ENCODE measurements at regions not wholly inside any gene's neighbourhood (a gene's known extent, or its start where the extent isn't known, plus 50 kb on each side); places are given as distances from the start of the nearest gene placed in this dataset.
"Not testable (repeated sequence)": the region's sequence is repeated elsewhere in the genome, so short reads cannot be mapped to it uniquely, and the experiment has no call there.

DNA sequence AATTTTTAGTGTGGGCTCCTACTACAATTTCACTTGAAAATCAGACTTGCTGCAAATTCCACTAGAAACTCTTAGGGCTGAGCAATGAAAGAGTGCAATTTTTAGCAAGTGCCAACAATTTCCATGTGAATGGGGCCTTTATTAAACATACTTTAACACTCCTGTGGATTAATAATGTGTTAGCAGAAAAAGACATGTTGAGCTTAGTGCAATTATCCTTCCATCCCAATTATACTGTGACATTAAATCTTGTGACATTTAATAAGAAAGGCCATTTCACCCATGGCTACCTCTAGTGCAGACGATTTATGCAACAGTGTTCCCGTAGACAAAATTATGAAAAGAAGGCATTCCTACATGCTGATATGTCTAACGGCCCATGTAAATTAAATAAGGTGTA is 639.7 kb downstream of the STK39 start:
- no peak for DNase-seq (ENCODE audit: low read depth in 2 of 3, low spot score in 2 of 3)

DNA sequence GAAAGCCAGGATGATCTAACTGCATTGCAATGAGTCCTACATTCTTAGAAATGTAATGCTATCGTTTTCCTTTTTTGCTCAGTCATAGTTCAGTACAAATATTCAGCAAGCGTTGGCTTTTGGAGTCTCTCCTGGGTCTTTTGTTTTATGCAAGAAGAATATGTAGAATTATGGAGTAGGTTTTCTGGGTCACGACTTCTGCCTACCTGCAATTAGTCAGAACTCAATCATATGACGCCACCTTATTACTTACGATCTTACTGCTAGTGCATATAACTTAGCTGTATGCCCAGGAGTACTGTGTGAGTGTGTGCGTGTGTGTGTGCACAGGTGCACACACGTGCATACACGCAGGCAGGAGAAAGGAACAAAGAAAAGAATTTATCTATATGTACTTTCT is 640.2 kb downstream of the STK39 start:
- no peak for DNase-seq (ENCODE audit: low read depth in 2 of 3, low spot score in 2 of 3)

DNA sequence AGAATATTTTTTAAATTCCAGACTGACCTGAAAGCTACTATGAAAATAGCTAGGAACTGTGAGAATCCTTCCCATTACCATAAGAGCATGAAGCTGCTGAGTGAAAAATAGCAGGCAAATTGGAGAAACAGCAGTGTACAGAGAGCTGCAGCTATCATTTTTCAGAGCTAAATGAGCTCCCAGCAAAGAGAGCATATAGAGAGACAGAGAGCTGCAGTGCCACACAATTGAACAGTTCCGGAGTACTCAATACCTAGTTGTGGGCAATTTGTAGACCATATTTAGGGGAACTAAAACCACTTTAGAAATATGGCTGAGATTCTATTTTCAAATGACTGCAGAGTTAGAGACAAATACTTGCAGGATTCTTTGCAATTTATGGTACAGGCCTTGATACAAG is 645.3 kb downstream of the STK39 start:
- no peak for DNase-seq (ENCODE audit: low read depth in 2 of 3, low spot score in 2 of 3)

DNA sequence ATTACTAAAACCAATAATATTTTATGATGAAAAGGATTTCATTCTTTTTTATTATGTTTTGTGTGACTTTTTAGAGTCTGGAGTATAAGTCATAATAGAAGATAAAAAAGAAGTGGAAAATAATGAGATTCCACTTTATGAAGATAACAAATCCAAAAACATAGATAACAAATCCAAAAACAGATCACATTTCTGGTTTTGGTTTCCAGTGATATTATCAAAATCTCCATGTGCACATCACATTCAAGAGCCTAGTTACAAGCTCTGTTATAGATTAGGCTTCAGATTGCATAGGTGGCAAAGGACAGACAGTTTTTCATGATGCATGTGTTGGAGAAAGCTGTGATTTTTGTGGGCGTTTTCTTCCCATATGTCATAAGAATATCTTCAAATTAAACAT is 648.2 kb downstream of the STK39 start:
- DNase-seq (ENCODE audit: low read depth in 2 of 3, low spot score in 2 of 3), result no peak

DNA sequence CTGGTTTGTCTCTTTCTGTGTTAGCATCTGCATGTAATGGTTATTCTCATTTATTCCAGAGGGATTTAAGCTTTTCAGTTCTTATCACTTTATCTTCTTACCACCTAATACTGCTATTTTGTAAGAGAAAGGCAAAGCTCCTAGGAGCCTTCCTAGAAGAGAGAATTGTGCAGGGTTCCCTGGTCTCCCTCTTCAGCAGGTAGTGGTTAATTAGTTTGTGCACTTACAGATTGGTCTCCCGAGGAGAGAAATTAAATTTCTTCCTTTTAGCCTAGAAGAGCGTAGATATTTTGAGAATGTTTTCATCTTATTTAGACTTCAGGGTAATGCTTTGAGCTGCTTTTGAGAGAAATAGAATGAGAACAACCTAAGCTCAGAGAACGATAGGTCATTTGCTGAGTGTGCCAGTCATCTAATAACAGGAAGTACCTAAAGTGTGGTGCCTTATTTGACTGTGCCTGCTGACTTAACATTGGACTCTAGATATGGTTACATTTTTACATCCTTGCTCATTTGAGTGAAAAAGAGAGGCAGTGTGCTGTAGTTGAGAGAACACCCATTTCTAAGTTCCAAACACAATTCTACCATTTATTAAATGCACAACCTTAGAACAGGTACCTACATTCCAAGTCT is 651.4 kb downstream of the STK39 start:
- DNase-seq (ENCODE audit: low read depth in 2 of 3, low spot score in 2 of 3), result peak in 1 of 3 donors; percentile 31

DNA sequence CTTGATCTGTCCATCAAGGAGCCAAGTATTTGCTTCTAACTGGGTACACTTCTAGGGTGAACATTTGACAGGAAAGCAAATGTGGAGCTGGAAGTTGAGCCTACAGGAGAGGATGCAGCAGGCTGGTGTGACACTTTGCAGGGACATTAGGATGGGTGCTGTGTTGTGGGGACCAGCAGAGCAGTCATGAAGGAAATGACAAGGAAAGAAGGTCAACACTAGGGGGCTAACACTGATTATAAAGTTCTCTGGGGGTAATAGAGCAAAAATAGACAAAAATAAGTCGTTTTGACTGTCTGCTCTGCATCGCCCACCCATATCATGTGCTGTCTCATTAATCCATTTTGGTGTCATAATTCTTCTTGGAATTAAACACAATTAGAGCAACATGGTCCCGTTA is 652.4 kb downstream of the STK39 start:
- DNase-seq (ENCODE audit: low read depth in 2 of 3, low spot score in 2 of 3), result no peak

DNA sequence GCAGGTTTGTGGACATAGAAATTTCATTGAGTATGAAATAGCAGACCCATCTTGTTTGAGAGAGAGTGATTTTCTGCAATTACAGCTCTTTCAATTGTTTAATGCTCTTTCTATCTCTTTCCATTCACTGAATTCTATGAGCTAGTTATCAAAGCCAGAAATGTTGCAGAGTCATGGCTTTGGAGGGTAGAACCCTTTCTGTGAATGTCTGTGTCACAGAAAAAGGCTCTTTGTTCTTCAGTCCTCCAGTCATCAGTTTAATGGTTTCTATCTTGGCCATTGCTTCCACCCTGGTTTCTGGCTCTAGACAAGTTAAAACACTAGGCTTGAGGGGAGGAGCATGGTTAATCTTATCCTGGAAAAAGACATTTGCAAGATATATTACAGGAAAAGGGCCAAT is 655.0 kb downstream of the STK39 start:
- DNase-seq (ENCODE audit: low read depth in 2 of 3, low spot score in 2 of 3), result no peak

DNA sequence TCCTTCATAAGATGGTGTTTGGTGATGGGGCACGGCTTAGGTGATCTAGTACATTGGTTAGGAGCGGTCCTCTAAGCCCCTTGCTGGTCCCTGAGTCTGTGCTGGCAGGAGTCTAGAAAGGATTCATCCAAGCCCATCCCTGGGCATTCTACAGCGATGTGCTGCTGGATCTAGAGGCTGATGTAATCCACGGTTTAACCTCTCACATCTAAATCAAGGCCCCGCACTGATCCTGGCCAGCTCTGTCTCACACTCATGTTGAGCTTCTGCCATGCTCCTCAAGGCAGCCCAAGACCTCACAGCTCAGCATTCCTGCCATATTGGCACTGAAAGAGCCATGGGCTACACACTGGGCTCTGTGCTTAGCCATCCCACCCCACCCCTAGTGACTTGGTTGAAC is 664.8 kb downstream of the STK39 start:
- DNase-seq (ENCODE audit: low read depth in 2 of 3, low spot score in 2 of 3), result no peak

DNA sequence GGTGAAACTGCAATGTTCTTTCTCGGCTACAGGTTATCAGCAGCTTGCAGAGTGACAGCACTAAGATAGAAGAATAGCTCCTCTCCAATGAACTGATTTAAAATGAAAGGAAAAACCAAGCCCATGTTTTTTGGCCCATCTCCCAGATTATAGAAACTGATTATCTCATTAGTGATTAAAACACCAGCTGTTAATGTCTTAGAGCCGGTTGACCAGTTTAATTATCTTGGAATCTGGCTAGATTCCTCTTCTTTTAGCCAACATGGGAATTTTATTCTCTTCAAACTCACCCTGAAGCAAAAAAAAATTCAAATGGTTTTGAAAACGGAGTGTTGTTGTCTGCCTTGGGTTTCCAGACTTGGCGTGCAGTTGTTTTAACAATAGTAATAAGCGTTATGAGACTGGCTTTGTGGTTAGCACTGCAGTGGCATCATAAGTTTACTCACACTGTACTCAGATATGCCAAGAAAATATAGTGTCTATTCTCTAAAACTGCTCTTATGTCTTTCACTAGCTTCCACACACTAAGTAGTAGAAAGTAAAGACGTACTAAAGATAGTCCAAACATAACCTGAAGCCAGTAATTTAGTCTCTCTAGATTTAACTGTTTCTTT is 665.3 kb downstream of the STK39 start:
- no peak for DNase-seq (ENCODE audit: low read depth in 2 of 3, low spot score in 2 of 3)

DNA sequence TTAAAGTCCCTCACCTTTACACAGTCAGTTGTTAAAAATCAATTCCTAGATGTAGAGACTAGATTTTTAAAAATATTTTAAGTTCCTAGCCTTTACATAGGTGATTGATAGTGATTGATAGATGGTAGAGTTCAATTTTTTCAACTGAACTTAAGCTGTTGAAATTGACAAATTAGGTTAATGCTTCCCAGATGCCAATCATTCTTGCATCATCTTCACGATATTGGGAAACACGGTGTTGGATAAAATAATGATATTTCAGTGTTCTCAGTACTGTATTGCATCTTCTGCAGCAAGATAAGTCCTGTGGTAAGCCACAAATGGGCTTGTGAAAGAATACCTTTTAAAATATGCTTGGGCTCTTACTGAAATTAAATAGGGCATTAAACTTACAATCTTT is 667.6 kb downstream of the STK39 start:
- DNase-seq (ENCODE audit: low read depth in 2 of 3, low spot score in 2 of 3), result peak in 1 of 3 donors; percentile 8

DNA sequence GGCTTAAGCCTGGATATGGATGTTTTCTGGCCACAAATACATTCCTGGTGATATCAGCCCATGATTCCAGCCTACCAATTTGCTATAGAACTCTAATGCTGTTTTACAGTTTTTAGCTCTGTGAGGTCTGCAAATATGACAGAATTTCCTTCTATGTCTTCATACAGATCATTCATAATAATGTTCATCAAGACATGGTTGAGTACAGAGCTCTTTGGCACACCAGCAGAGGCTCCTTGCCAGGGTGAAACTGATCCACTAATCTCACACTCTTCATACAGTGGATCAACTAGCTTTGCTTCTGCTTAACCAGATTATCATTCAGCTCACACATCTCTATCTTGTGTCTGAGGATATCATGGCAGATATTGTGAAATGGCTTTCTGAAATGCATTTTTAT is 672.1 kb downstream of the STK39 start:
- DNase-seq (ENCODE audit: low read depth in 2 of 3, low spot score in 2 of 3), result no peak

DNA sequence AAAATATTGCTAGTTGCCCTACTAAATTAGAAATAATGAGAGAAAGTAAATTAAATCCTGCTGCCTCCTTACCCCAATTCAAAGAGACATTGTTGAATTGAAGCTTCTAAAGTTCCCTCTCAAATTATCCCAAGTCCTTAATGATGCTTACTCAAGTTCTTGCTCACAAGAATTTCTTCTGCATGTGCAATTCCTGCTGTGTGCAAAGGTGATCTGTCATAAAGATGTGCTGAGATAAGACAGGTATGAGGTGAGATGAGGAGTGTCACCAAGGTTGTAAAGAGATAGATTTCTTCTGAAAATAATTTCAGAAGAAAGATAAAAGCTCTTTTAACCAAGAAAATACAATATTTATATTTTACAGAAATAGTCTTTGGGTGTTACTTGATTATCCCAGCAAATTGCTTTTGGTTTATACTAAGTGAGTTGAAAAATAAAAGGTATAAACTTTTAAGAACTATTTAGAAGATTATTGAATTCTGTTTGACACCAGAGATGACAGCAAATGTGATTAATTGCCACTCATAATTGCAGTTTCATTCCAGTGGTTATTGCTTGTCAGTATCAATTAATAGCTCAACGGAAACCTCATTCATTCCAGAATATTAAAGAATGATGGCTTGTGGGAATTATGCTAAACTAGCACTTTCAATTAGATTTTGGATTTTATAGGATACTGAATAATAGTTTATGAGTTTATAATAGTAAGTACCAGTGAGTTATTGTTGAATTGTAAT is 674.3 kb downstream of the STK39 start:
- no peak for DNase-seq (ENCODE audit: low read depth in 2 of 3, low spot score in 2 of 3)

DNA sequence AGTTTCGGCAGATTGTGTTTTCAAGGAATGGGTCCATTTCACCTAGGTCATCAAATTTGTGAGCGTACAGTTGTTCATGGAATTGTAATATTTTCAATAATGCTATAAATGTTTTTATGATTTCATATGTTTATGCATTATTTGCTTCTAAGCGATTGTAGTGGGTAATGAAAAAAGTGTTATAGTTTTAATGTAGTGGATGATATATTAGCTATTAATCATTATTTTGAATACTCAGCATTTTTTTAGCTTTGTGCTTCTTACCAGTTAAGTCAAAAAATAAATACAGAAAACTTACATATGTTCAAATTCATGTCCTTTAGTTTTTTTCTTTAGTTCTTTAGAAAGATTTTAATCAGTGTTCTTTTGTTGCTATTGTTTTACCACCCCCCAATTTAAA is 677.0 kb downstream of the STK39 start:
- no peak for DNase-seq (ENCODE audit: low read depth in 2 of 3, low spot score in 2 of 3)

DNA sequence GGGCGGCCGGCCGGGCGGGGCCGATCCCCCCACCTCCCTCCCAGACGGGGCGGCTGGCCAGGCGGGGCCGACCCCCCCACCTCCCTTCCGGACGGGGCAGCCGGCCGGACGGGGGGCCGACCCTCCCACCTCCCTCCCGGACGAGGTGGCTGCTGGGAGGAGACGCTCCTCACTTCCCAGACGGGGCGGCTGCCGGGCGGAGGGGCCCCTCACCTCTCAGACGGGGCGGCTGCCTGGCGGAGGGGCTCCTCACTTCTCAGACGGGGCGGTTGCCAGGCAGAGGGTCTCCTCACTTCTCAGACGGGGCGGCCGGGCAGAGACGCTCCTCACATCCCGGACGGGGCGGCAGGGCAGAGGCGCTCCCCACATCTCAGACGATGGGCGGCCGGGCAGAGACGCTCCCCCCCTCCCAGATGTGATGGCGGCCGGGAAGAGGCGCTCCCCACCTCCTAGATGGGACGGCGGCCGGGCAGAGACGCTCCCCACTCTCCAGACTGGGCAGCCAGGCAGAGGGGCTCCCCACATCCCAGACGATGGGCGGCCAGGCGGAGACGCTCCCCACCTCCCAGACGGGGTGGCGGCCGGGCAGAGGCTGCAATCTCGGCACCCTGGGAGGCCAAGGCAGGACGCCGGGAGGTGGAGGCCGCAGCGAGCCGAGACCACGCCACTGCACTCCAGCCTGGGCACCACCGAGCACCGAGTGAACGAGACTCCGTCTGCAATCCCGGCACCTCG is 675.8 kb downstream of the XIRP2 start:
- DNase-seq (ENCODE audit: low read depth in 2 of 3, low spot score in 2 of 3), result not testable (repeated sequence)

DNA sequence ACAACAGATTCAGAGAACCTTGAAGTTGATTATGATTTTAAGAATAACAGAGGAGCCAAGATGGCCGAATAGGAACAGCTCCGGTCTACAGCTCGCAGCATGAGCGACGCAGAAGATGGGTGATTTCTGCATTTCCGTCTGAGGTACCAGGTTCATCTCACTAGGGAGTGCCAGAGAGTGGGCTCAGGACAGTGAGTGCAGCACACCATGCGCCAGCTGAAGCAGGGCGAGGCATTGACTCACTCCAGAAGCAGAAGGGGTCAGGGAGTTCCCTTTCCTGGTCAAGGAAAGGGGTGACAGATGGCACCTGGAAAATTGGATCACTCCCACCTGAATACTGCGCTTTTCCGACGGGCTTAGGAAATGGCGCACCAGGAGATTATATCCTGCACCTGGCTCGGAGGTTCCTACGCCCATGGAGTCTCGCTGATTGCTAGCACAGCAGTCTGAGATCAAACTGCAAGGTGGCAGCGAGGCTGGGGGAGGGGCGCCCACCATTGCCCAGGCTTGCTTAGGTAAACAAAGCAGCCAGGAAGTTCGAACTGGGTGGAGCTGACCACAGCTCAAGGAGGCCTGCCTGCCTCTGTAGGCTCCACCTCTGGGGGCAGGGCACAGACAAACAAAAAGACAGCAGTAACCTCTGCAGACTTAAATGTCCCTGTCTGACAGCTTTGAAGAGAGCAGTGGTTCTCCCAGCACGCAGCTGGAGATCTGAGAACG is 670.2 kb downstream of the XIRP2 start:
- not testable (repeated sequence) for DNase-seq (ENCODE audit: low read depth in 2 of 3, low spot score in 2 of 3)

DNA sequence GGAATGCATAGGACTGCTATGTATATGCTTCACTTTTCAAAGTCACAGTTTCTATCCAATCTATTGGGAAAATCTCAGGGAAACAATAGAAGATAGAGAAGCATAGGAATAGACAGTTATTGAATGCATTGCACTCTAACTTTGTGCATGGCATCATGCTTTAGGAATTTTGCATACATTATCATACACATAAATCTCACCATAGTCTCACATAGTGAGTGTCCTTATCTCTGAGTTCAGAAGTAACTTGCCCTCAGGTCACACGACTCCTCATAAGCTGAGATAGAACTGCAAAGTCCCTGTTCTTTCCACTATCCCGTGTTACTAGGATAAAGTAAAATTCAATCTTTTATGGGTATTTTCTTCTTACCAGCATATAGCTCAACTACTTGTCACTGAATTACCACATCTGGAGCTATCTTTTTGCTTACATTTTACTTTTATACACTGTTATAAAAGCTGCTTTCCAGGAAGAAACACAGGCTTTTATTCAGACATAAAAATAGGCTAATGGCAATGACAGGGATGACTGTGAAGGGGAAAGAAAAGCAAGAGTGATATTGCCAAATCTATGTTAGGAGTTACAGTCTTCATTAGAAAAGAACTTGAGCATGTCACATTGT is 666.9 kb downstream of the XIRP2 start:
- DNase-seq (ENCODE audit: low read depth in 2 of 3, low spot score in 2 of 3), result no peak

DNA sequence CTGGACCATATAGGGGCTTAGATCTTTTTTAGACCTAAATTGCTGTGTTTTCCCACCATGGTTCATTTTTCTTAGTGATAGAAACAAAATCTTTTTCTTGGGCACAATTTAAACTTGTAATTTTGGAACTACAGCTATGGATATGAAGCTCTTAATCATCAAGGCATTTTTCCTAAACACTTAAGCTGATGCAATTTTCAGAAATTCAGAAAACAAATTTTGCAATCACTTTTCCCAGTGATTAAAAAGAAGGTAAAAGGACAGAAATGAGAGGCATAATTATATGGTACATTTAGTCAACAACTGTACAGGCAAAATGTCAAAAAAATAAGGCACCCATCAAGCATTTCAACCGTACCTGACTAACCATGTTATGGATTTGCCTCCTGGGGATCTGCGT is 665.4 kb downstream of the XIRP2 start:
- no peak for DNase-seq (ENCODE audit: low read depth in 2 of 3, low spot score in 2 of 3)

DNA sequence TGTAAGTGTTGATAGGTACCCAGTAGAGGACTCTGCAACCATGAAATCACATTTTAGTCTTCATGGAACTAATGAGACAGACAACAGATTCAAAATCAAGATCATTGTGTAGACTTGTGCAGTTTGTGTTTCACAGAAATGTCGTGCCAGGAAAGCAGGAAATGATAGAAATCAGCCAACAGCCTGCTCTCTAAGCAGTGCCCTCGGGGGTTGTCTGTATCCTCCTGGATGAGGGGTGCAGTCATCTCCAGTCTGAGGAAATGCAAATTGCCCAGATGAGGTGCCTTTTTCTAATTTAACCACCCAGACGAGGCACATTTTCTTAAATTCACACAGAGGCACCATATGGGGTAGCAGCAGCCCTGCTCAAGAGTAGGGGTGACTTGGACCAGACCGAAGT is 663.1 kb downstream of the XIRP2 start:
- no peak for DNase-seq (ENCODE audit: low read depth in 2 of 3, low spot score in 2 of 3)

DNA sequence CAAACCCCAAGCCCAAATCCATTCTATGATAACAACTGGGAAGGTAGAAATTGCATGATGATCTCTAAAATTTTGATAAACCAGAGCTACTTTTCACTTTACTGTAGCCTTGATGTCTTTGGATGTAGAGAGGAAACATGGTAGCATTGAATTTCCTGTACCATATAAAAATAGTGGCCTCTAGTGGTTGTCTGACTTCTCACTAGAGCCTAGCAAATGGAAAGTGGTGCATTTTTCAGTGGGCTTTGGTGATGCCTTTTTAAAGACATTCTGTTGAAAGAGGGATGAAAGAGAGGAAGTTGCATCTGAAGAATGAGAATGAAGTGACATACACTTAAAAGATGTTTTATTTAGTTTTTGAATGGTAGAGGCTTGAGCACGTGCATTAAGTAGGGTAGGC is 662.2 kb downstream of the XIRP2 start:
- no peak for DNase-seq (ENCODE audit: low read depth in 2 of 3, low spot score in 2 of 3)

DNA sequence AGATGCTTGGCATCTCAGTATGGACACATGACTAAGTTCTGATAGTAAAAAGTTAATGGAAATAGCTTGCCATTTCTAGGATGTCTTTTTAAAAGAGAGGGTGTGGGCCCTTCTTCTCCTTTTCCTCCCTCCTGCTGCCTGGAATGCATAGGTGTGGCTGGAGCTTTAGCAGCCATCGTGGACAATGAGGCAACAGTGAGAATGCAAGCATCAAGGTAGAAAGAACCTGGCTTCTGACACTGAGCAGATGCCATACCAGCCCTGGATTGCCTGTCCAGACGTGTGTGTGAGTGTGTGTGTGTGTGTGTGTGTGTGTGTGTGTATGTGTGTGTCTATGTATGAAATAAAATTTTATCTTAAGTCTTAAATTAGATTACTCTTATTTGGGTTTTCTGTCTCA is 660.1 kb downstream of the XIRP2 start:
- DNase-seq (ENCODE audit: low read depth in 2 of 3, low spot score in 2 of 3), result no peak

DNA sequence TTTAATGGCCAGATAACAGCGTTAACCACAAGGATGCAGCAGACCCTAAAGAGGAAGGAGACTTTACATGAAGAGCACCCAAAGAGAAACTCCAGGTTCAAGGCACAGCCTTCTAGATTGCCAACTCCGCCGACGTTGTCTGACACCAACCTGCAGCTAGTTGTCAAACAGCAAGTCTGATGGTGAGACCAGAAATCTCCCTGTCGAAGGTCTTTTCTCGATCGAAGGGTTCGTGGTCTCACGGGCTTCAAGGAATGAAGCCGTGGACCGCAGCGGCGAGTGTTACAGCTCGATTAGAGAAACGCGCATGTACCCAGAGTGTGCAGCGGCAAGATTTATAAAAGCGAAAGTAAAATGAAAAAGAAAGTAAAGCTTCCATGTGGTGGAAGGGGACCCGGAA is 656.3 kb downstream of the XIRP2 start:
- no peak for DNase-seq (ENCODE audit: low read depth in 2 of 3, low spot score in 2 of 3)

Measured in hematopoietic multipotent progenitor cell (in vitro differentiated cells).